ENCODE measurements at regions not wholly inside any gene's neighbourhood (a gene's known extent, or its start where the extent isn't known, plus 50 kb on each side); places are given as distances from the start of the nearest gene placed in this dataset.

DNA sequence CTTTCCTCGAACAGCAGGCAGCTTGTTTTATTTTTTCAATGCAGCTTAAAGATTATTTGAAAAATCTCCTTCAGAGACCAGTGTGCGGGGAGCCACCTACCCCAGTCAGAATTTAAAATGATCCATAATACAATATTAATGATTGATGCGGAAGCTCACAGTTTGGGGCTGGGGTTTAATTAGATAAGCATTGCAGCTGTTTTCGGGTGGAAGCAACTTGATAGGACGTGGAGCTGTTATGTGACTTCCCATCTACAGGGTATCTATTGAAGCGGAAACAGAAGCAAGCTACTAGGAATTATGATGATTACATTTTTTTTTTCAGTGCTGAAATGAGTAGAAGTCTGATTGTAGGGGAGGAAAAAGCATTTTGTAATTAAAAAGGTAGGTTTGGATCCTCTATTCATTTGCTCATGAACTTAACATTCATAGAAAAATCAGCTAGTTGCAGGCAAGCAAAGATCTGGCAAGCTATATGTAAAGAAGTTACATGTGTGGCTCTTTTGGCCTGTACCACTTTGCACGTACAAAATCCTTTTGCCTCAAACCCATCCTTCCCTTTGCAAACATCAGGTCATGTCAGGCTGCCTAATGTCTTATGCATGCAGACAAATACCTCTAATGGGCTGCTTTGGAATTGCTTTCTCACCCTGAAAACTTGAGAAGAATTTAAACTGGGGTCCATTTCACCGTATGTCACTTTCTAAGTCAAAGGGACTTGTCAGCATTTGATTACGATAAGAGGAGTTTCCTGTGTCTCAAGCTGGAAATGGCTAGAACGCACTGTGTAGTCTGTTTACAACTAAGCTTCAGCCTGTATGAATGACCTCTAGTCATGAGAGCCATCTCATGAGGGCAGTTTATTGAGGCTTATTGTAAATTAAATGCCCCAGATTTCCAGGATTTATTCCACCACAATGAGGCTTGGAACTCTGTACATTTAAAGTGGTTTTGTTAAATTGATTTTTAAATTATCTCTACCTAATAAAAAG lies 267.1 kb upstream of the TMTC4 start:
- TF ChIP-seq, protein P1, sequence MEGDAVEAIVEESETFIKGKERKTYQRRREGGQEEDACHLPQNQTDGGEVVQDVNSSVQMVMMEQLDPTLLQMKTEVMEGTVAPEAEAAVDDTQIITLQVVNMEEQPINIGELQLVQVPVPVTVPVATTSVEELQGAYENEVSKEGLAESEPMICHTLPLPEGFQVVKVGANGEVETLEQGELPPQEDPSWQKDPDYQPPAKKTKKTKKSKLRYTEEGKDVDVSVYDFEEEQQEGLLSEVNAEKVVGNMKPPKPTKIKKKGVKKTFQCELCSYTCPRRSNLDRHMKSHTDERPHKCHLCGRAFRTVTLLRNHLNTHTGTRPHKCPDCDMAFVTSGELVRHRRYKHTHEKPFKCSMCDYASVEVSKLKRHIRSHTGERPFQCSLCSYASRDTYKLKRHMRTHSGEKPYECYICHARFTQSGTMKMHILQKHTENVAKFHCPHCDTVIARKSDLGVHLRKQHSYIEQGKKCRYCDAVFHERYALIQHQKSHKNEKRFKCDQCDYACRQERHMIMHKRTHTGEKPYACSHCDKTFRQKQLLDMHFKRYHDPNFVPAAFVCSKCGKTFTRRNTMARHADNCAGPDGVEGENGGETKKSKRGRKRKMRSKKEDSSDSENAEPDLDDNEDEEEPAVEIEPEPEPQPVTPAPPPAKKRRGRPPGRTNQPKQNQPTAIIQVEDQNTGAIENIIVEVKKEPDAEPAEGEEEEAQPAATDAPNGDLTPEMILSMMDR (IDR thresholded peaks at IDR 0.05) = no peak
- H3K4me1 Mint-ChIP-seq (ENCODE audit: unreplicated experiment) = no peaks in the 10 kb centered on the region
- no peaks in the 10 kb centered on the region for H3K36me3 Mint-ChIP-seq (ENCODE audit: unreplicated experiment)
- no peak overlapping the region for H3K27ac Mint-ChIP-seq (ENCODE audit: unreplicated experiment)
- H3K27me3 Mint-ChIP-seq (ENCODE audit: unreplicated experiment) = no peaks in the 10 kb centered on the region
- no peaks in the 10 kb centered on the region for H3K9me3 Mint-ChIP-seq (ENCODE audit: unreplicated experiment)
- no peak overlapping the region for H3K4me3 Mint-ChIP-seq (ENCODE audit: unreplicated experiment)
- no peak for DNase-seq (ENCODE audit: extremely low spot score, unreplicated experiment)

GRCh38 chr13:100940658-100941057 lies 266.1 kb upstream of the TMTC4 start:
- DNase-seq (ENCODE audit: extremely low spot score, unreplicated experiment) = no peak
- no peaks in the 10 kb centered on the region for H3K4me1 Mint-ChIP-seq (ENCODE audit: unreplicated experiment)
- no peak overlapping the region for H3K4me3 Mint-ChIP-seq (ENCODE audit: unreplicated experiment)
- no peak overlapping the region for H3K27ac Mint-ChIP-seq (ENCODE audit: unreplicated experiment)
- H3K9me3 Mint-ChIP-seq (ENCODE audit: unreplicated experiment) = no peaks in the 10 kb centered on the region
- peaks cover 6% of the 10 kb centered on the region for H3K27me3 Mint-ChIP-seq (ENCODE audit: unreplicated experiment)
- H3K36me3 Mint-ChIP-seq (ENCODE audit: unreplicated experiment) = no peaks in the 10 kb centered on the region
- TF ChIP-seq, protein P1 (IDR thresholded peaks at IDR 0.05) = no peak

DNA sequence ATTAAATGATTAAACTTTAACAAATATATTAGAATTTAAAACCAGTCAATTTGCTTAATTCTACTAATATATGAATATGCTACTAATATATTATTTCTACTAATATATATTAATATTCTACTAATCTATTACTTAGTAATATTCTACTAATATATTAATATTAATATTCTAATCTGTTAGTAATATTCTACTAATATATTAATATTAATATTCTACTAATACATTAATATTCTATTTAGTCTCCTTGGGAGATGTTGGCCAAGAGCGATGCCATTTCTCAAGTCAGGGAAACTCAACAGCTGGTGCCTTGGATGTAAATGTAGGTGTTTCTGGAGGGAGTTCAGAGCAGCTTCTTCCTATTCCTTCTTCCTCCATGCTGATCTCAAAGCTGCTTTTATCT lies 259.2 kb upstream of the TMTC4 start:
- Mint-ChIP-seq H3K36me3 (ENCODE audit: unreplicated experiment) (no peaks in the 10 kb centered on the region), H3K9me3 (ENCODE audit: unreplicated experiment) (no peaks in the 10 kb centered on the region), H3K27ac (ENCODE audit: unreplicated experiment) (no peak overlapping the region), H3K4me1 (ENCODE audit: unreplicated experiment) (peaks cover 4% of the 10 kb centered on the region), H3K27me3 (ENCODE audit: unreplicated experiment) (peaks cover 16% of the 10 kb centered on the region), H3K4me3 (ENCODE audit: unreplicated experiment) (no peak overlapping the region)
- DNase-seq (ENCODE audit: extremely low spot score, unreplicated experiment) = no peak
- TF ChIP-seq, protein P1 (IDR thresholded peaks at IDR 0.05) = no peak

DNA sequence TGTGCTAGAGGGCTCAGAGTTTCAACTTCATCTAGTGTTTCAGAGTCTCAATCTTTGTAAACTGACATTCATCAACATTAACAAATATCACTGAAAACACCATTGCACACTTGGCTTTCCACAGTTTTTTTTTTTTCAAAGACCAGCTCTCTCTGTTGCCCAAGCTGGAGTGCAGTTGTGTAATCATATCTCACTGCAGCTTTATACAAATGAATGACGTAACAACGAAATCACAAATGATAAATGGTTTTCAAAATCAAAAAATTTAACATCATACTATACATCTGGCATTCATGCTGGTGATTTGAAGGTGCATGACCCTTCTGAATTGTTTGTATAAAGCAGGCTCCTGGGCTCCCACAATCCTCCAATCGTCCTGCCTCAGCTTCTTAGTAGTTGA lies 248.0 kb upstream of the TMTC4 start:
- DNase-seq (ENCODE audit: extremely low spot score, unreplicated experiment) = no peak
- TF ChIP-seq, protein P1 (IDR thresholded peaks at IDR 0.05) = no peak
- H3K4me1 Mint-ChIP-seq (ENCODE audit: unreplicated experiment) = no peaks in the 10 kb centered on the region
- no peak overlapping the region for H3K27ac Mint-ChIP-seq (ENCODE audit: unreplicated experiment)
- H3K27me3 Mint-ChIP-seq (ENCODE audit: unreplicated experiment) = no peaks in the 10 kb centered on the region
- H3K36me3 Mint-ChIP-seq (ENCODE audit: unreplicated experiment) = no peaks in the 10 kb centered on the region
- no peak overlapping the region for H3K4me3 Mint-ChIP-seq (ENCODE audit: unreplicated experiment)
- peaks cover under 1% of the 10 kb centered on the region for H3K9me3 Mint-ChIP-seq (ENCODE audit: unreplicated experiment)

- H3K9me3 Mint-ChIP-seq (ENCODE audit: unreplicated experiment) = peaks cover 5% of the 10 kb centered on the region
- TF ChIP-seq, protein P1 (IDR thresholded peaks at IDR 0.05) = no peak
- no peak overlapping the region for H3K27ac Mint-ChIP-seq (ENCODE audit: unreplicated experiment)
- no peaks in the 10 kb centered on the region for H3K27me3 Mint-ChIP-seq (ENCODE audit: unreplicated experiment)
- H3K4me3 Mint-ChIP-seq (ENCODE audit: unreplicated experiment) = no peak overlapping the region
- DNase-seq (ENCODE audit: extremely low spot score, unreplicated experiment) = no peak
- no peaks in the 10 kb centered on the region for H3K36me3 Mint-ChIP-seq (ENCODE audit: unreplicated experiment)
- peaks cover 1% of the 10 kb centered on the region for H3K4me1 Mint-ChIP-seq (ENCODE audit: unreplicated experiment)
These were observed 246.5 kb upstream of the TMTC4 start for GRCh38 chr13:100921139-100921538.

Data from osteocyte (in vitro differentiated cells).